Trophoblast cell (in vitro differentiated cells and primary cell): ENCODE measurements at regions not wholly inside any gene's neighbourhood (a gene's known extent, or its start where the extent isn't known, plus 50 kb on each side); places are given as distances from the start of the nearest gene placed in this dataset.

Experiments
- DNase-seq, 2 donors: peaks; one replicate each; pipeline ENCODE4 v3.0.0-alpha.2; 2016
- H2AFZ ChIP-seq: 2 replicates; pipeline ENCODE4 v1.6.1; 2013; ENCODE audit warnings: low read length, moderate library complexity, mild to moderate bottlenecking; ENCODE audit not compliant: insufficient read depth, poor library complexity
- H2AK5ac ChIP-seq: 2 replicates; pipeline ENCODE4 v1.6.1; 2013; ENCODE audit warnings: mild to moderate bottlenecking, low read length
- H2BK120ac ChIP-seq: 2 replicates; pipeline ENCODE4 v1.6.1; 2013; ENCODE audit warnings: low read length, mild to moderate bottlenecking, moderate library complexity; ENCODE audit not compliant: insufficient read depth, poor library complexity
- H2BK12ac ChIP-seq: 2 replicates; pipeline ENCODE4 v1.6.1; 2013; ENCODE audit warnings: mild to moderate bottlenecking, low read length, moderate library complexity
- H2BK5ac ChIP-seq: 2 replicates; pipeline ENCODE4 v1.6.1; 2013; ENCODE audit warnings: low read length, low read depth, moderate library complexity, mild to moderate bottlenecking; ENCODE audit not compliant: poor library complexity
- H3K14ac ChIP-seq: 2 replicates; pipeline ENCODE4 v1.6.1; 2013; ENCODE audit warnings: mild to moderate bottlenecking, low read length
- H3K18ac ChIP-seq: 2 replicates; pipeline ENCODE4 v1.6.1; 2013; ENCODE audit warnings: mild to moderate bottlenecking, low read length
- H3K23ac ChIP-seq: 2 replicates; pipeline ENCODE4 v1.6.1; 2013; ENCODE audit warnings: low read length
- H3K27ac ChIP-seq: 2 replicates; pipeline ENCODE4 v1.5.1; 2013; ENCODE audit warnings: low read depth, mild to moderate bottlenecking, inconsistent platforms, low read length, moderate library complexity
- H3K27me3 ChIP-seq: 2 replicates; pipeline ENCODE4 v1.6.1; 2013; ENCODE audit warnings: inconsistent platforms, mild to moderate bottlenecking, low read length, moderate library complexity; ENCODE audit not compliant: insufficient read depth
- H3K36me3 ChIP-seq, 2 experiments: 1 replicate in 1 of 2; 2 replicates in 1 of 2; pipeline ENCODE4 v1.6.1; 2013; ENCODE audit warnings: low read length in 2 of 2, mild to moderate bottlenecking in 2 of 2, moderate library complexity in 1 of 2; ENCODE audit not compliant: insufficient read depth in 2 of 2, control insufficient read depth in 1 of 2
- H3K4ac ChIP-seq: 2 replicates; pipeline ENCODE4 v1.6.1; 2013; ENCODE audit warnings: low read depth, mild to moderate bottlenecking, low read length, moderate library complexity
- H3K4me1 ChIP-seq, 2 experiments: 1 replicate in 1 of 2; 2 replicates in 1 of 2; pipeline ENCODE4 v1.6.1; 2013; ENCODE audit warnings: low read length in 2 of 2, mild to moderate bottlenecking in 2 of 2, moderate library complexity in 1 of 2; ENCODE audit not compliant: insufficient read depth in 2 of 2, control insufficient read depth in 1 of 2
- H3K4me2 ChIP-seq: 2 replicates; pipeline ENCODE4 v1.6.1; 2013; ENCODE audit warnings: inconsistent platforms, mild to moderate bottlenecking, low read length, moderate library complexity
- H3K4me3 ChIP-seq: 2 replicates; pipeline ENCODE4 v1.5.1; 2013; ENCODE audit warnings: mild to moderate bottlenecking, low read depth, low read length, inconsistent platforms
- H3K79me1 ChIP-seq: one replicate; pipeline ENCODE4 v1.6.1; 2013; ENCODE audit warnings: low read length
- H3K79me2 ChIP-seq: 2 replicates; pipeline ENCODE4 v1.6.1; 2013; ENCODE audit warnings: low read length, mild to moderate bottlenecking; ENCODE audit not compliant: control insufficient read depth, insufficient read depth, poor library complexity
- H3K9ac ChIP-seq: 2 replicates; pipeline ENCODE4 v1.6.1; 2013; ENCODE audit warnings: mild to moderate bottlenecking, low read length
- H3K9me3 ChIP-seq: 2 replicates; pipeline ENCODE4 v1.6.1; 2013; ENCODE audit warnings: low read depth, mild to moderate bottlenecking, control low read depth, inconsistent platforms, low read length; ENCODE audit not compliant: insufficient read depth
- H4K12ac ChIP-seq: 2 replicates; pipeline ENCODE4 v1.6.1; 2013; ENCODE audit warnings: low read depth, mild to moderate bottlenecking, low read length, moderate library complexity
- H4K8ac ChIP-seq: 2 replicates; pipeline ENCODE4 v1.6.1; 2013; ENCODE audit warnings: low read depth, mild to moderate bottlenecking, low read length, moderate library complexity
- H4K91ac ChIP-seq: one replicate; pipeline ENCODE4 v1.6.1; 2013; ENCODE audit warnings: low read depth, mild to moderate bottlenecking, low read length, moderate library complexity
- WGBS: extraction: QIAGEN DNeasy Blood & Tissue Kit; methylation state at CpG from one replicate; pipeline ENCODE4 v1.1.7; 2013; ENCODE audit warnings: missing lambda C conversion rate; ENCODE audit not compliant: insufficient read length, insufficient coverage; ENCODE audit errors: extremely low coverage; 5-methylcytosine and 5-hydroxymethylcytosine counted together

DNA sequence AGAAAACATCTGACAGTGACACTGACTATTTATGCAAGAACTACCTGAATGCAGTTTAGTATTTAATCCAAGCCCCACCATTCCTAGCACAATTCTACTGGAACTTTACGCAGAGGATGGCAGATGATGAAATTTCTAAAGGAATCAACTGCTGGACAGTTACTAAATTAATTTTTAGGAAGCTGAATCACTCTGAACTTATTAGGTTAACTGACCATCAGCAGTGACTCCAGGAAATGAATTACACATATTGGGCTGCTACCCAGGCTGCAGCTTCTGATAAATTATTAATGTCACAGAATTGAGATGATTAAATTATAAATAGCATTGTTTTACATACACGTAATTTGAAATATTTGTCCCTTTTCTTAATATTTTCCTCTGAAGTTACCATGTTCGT is 250.8 kb downstream of the TMEM182 start:
- Histone ChIP-seq H3K4ac (no peak overlapping the region), H2AK5ac (no peak overlapping the region), H3K27ac (no peak overlapping the region), H2AFZ (no peak overlapping the region), H3K23ac (no peak overlapping the region), H3K4me2 (no peak overlapping the region), H3K9me3 (no peaks in the 10 kb centered on the region), H4K12ac (no peak overlapping the region), H4K8ac (no peak overlapping the region), H3K4me3 (no peak overlapping the region), H3K14ac (no peak overlapping the region), H3K9ac (no peak overlapping the region), H2BK120ac (no peak overlapping the region), H3K4me1 (no peaks in the 10 kb centered on the region), H3K79me1 (no peaks in the 10 kb centered on the region), H3K79me2 (no peaks in the 10 kb centered on the region), H2BK5ac (no peak overlapping the region), H4K91ac (no peak overlapping the region), H2BK12ac (no peak overlapping the region), H3K36me3 (no peaks in the 10 kb centered on the region), H3K27me3 (no peaks in the 10 kb centered on the region), H3K18ac (no peak overlapping the region)
- no peak for DNase-seq
- WGBS = no CpG with 5 or more reads among the region's 3 CpGs

GRCh38 chr2:103025056-103025455 is 263.2 kb downstream of the TMEM182 start:
- H3K36me3 ChIP-seq = no peaks in the 10 kb centered on the region
- WGBS = no CpG with 5 or more reads among the region's 1 CpG
- no peak overlapping the region for H3K14ac ChIP-seq
- no peaks in the 10 kb centered on the region for H3K4me1 ChIP-seq
- H3K4me3 ChIP-seq = no peak overlapping the region
- no peak overlapping the region for H2BK5ac ChIP-seq
- H4K8ac ChIP-seq = no peak overlapping the region
- no peak for DNase-seq
- no peak overlapping the region for H4K91ac ChIP-seq
- H3K9ac ChIP-seq = no peak overlapping the region
- no peaks in the 10 kb centered on the region for H3K79me1 ChIP-seq
- no peak overlapping the region for H3K4ac ChIP-seq
- H2BK12ac ChIP-seq = no peak overlapping the region
- H3K18ac ChIP-seq = no peak overlapping the region
- H3K79me2 ChIP-seq = no peaks in the 10 kb centered on the region
- H3K23ac ChIP-seq = no peak overlapping the region
- no peak overlapping the region for H4K12ac ChIP-seq
- no peak overlapping the region for H2AFZ ChIP-seq
- H2AK5ac ChIP-seq = no peak overlapping the region
- H3K9me3 ChIP-seq = no peaks in the 10 kb centered on the region
- no peak overlapping the region for H2BK120ac ChIP-seq
- H3K27ac ChIP-seq = no peak overlapping the region
- no peaks in the 10 kb centered on the region for H3K27me3 ChIP-seq
- no peak overlapping the region for H3K4me2 ChIP-seq

DNA sequence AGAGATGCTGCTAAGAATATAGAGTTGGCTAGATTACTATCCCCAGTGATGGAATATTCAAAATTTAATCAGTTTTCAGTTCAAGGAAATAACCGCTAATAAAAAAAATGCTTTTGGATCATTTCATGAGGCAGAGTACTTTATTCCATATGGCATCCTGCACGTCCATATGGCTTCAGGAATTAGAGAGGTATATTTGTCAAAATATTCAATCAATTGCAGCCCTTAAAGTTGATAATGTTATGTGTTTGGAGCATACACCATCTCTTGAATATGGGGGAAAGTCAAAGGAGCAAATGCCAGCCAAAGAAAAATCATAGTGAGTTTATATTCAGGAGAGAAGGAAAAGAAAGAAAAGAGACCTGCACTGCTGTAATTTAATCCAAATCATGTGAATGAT is 266.4 kb downstream of the TMEM182 start:
- no peak for DNase-seq
- no peak overlapping the region for H3K18ac ChIP-seq
- no peak overlapping the region for H2BK120ac ChIP-seq
- no peak overlapping the region for H2AFZ ChIP-seq
- no peaks in the 10 kb centered on the region for H3K36me3 ChIP-seq
- no peak overlapping the region for H3K4ac ChIP-seq
- no peaks in the 10 kb centered on the region for H3K79me2 ChIP-seq
- no peak overlapping the region for H4K12ac ChIP-seq
- no peak overlapping the region for H2AK5ac ChIP-seq
- no peak overlapping the region for H4K8ac ChIP-seq
- no peak overlapping the region for H3K4me3 ChIP-seq
- H3K27ac ChIP-seq = no peak overlapping the region
- no peaks in the 10 kb centered on the region for H3K9me3 ChIP-seq
- H3K79me1 ChIP-seq = no peaks in the 10 kb centered on the region
- no peak overlapping the region for H3K23ac ChIP-seq
- no peaks in the 10 kb centered on the region for H3K27me3 ChIP-seq
- WGBS = no CpG with 5 or more reads among the region's 2 CpGs
- no peak overlapping the region for H4K91ac ChIP-seq
- no peaks in the 10 kb centered on the region for H3K4me1 ChIP-seq
- no peak overlapping the region for H3K4me2 ChIP-seq
- no peak overlapping the region for H3K9ac ChIP-seq
- H3K14ac ChIP-seq = no peak overlapping the region
- H2BK12ac ChIP-seq = no peak overlapping the region
- no peak overlapping the region for H2BK5ac ChIP-seq
